NCI-H2029 treated with DMSO at 0.1 percent for 48 hours (cell line): ENCODE measurements at regions not wholly inside any gene's neighbourhood (a gene's known extent, or its start where the extent isn't known, plus 50 kb on each side); places are given as distances from the start of the nearest gene placed in this dataset.
"Not testable (repeated sequence)": the region's sequence is repeated elsewhere in the genome, so short reads cannot be mapped to it uniquely, and the experiment has no call there.

Experiments
- DNase-seq: peaks from one replicate; lab custom pipeline; 2025; lab: John Stamatoyannopoulos, UW

- DNase-seq, result no peak
Observed at GRCh38 chr3:20250314-20250713, 64.3 kb upstream of the SGO1 start.

- DNase-seq, result no peak
Observed at GRCh38 chr3:20246662-20247061, 60.7 kb upstream of the SGO1 start.

- DNase-seq, result no peak
Observed at GRCh38 chr3:20245781-20246180, 59.8 kb upstream of the SGO1 start.

- DNase-seq, result no peak
Observed at GRCh38 chr3:20240154-20240883, 54.3 kb upstream of the SGO1 start.

- DNase-seq, result not testable (repeated sequence)
Observed at GRCh38 chr3:20238199-20238598, 52.2 kb upstream of the SGO1 start.

GRCh38 chr3:20236603-20237002 is 50.6 kb upstream of the SGO1 start:
- no peak for DNase-seq
